Naive thymus-derived CD4-positive, alpha-beta T cell (primary cell): ENCODE measurements at regions not wholly inside any gene's neighbourhood (a gene's known extent, or its start where the extent isn't known, plus 50 kb on each side); places are given as distances from the start of the nearest gene placed in this dataset.

Source experiments
- ATAC-seq: fragments of 150-1000 bp; cut with Tn5 transposase; 2 replicates; pipeline ENCODE4 v1.10.0; 2021; ENCODE audit warnings: mild to moderate bottlenecking, moderate library complexity
- CTCF ChIA-PET: fragments of 350-600 bp; sonication (Branson Sonifier 250); formaldehyde crosslinking; loops from one replicate; lab custom pipeline; 2021; ENCODE audit warnings: antibody characterized with exemption; lab: Charles Lee
- POLR2A ChIA-PET: fragments of 350-600 bp; sonication (Branson Sonifier 250); formaldehyde crosslinking; loops from one replicate; lab custom pipeline; 2021; ENCODE audit warnings: antibody characterized with exemption, inconsistent platforms; lab: Charles Lee
- DNase-seq, 9 donors: peaks; one replicate each; pipeline versions ENCODE4 v3.0.0 to v3.0.0-alpha.2; 2020 to 2022; ENCODE audit warnings: mixed read lengths in 1 of 9
- H3K27ac ChIP-seq: one replicate; pipeline ENCODE4 v1.7.0; 2013; ENCODE audit warnings: mild to moderate bottlenecking, low read depth, low read length, moderate library complexity
- H3K27me3 ChIP-seq, 2 donors: one replicate each; pipeline ENCODE4 v1.7.0; 2013; ENCODE audit warnings: low read length in 2 of 2, mild to moderate bottlenecking in 2 of 2, moderate library complexity in 2 of 2; ENCODE audit not compliant: control insufficient read depth in 2 of 2, insufficient read depth in 2 of 2
- H3K36me3 ChIP-seq, 3 experiments: 1 replicate in 2 of 3; 2 replicates in 1 of 3; pipeline ENCODE4 v1.7.0; 2013; ENCODE audit warnings: low read length in 3 of 3, mild to moderate bottlenecking in 3 of 3, moderate library complexity in 1 of 3; ENCODE audit not compliant: insufficient read depth in 3 of 3, control insufficient read depth in 2 of 3
- H3K4me1 ChIP-seq, 2 donors: one replicate each; pipeline ENCODE4 v1.7.0; 2013; ENCODE audit warnings: low read length in 2 of 2, mild to moderate bottlenecking in 2 of 2, moderate library complexity in 1 of 2; ENCODE audit not compliant: control insufficient read depth in 2 of 2, insufficient read depth in 2 of 2
- H3K4me3 ChIP-seq: 2 replicates; pipeline ENCODE4 v1.7.0; 2013; ENCODE audit warnings: mild to moderate bottlenecking, low read length
- H3K9me3 ChIP-seq, 3 experiments: 1 replicate in 2 of 3; 2 replicates in 1 of 3; pipeline ENCODE4 v1.7.0; 2013; ENCODE audit warnings: low read length in 3 of 3; ENCODE audit not compliant: control insufficient read depth in 2 of 3
- H3K27ac Mint-ChIP-seq, 9 donors: one replicate each; pipeline ENCODE4 v1.8.0; 2020 to 2022; ENCODE audit warnings: mixed read lengths in 9 of 9, mild to moderate bottlenecking in 8 of 9, moderate library complexity in 5 of 9, inconsistent platforms in 2 of 9
- H3K27me3 Mint-ChIP-seq, 5 donors: one replicate each; pipeline ENCODE4 v1.8.0; 2021 to 2022; ENCODE audit warnings: mixed read lengths in 5 of 5, mild to moderate bottlenecking in 1 of 5
- H3K36me3 Mint-ChIP-seq, 5 donors: one replicate each; pipeline ENCODE4 v1.8.0; 2020 to 2022; ENCODE audit warnings: mixed read lengths in 5 of 5, mild to moderate bottlenecking in 3 of 5, inconsistent platforms in 1 of 5
- H3K4me1 Mint-ChIP-seq, 7 donors: one replicate each; pipeline ENCODE4 v1.8.0; 2020 to 2022; ENCODE audit warnings: mixed read lengths in 7 of 7, mild to moderate bottlenecking in 3 of 7, inconsistent platforms in 1 of 7
- H3K4me3 Mint-ChIP-seq, 10 donors: one replicate each; pipeline ENCODE4 v1.8.0; 2020 to 2022; ENCODE audit warnings: mild to moderate bottlenecking in 10 of 10, mixed read lengths in 10 of 10, moderate library complexity in 6 of 10, inconsistent platforms in 2 of 10
- H3K9me3 Mint-ChIP-seq, 11 donors: one replicate each; pipeline ENCODE4 v1.8.0; 2020 to 2022; ENCODE audit warnings: mixed read lengths in 11 of 11, mild to moderate bottlenecking in 4 of 11, inconsistent platforms in 1 of 11, moderate library complexity in 1 of 11
- intact Hi-C, 2 donors: fragments of 100-400 bp; cut with micrococcal nuclease; formaldehyde crosslinking; loops; one replicate each; pipeline ENCODE4 v1.15.1; 2023

GRCh38 chr9:73775757-73776156 is 624.1 kb downstream of the ANXA1 start:
- H3K4me1 ChIP-seq = no peaks in the 10 kb centered on the region
- H3K36me3 ChIP-seq = no peaks in the 10 kb centered on the region
- H3K4me1 Mint-ChIP-seq = no peaks in the 10 kb centered on the region
- DNase-seq (no peak), ATAC-seq (no peak)
- no peaks in the 10 kb centered on the region for H3K27me3 ChIP-seq
- no peak overlapping the region for H3K4me3 Mint-ChIP-seq
- no peaks in the 10 kb centered on the region for H3K9me3 ChIP-seq
- CTCF ChIA-PET = no interaction called here
- no peak overlapping the region for H3K27ac ChIP-seq
- H3K4me3 ChIP-seq = no peak overlapping the region
- peaks cover 0 to 13% (median 0%) of the 10 kb centered on the region in 11 donors for H3K9me3 Mint-ChIP-seq
- intact Hi-C loops = no loop called here
- H3K27me3 Mint-ChIP-seq = no peaks in the 10 kb centered on the region
- H3K36me3 Mint-ChIP-seq = no peaks in the 10 kb centered on the region
- POLR2A ChIA-PET = no interaction called here
- no peak overlapping the region for H3K27ac Mint-ChIP-seq

DNA sequence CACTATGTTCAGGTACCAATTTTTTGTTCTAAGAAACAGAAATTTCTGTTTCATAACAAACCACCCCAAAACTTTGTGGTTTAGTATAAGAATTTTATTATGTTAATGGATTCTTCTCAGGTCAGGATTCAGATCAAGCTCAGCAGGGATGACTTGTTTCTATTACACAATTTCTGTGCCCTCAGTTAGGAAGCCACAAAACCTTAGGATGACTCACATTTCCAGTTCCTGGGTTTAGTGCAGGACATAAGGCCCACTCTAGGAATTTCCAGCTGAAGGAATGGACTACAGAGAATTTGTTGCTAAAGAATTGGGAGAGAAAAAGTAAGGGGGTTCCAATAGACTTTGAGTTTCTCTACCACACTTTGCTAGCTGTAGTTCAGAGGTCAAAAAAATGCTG is 629.3 kb downstream of the ANXA1 start:
- Histone ChIP-seq H3K27ac (no peak overlapping the region), H3K9me3 (no peaks in the 10 kb centered on the region), H3K36me3 (no peaks in the 10 kb centered on the region), H3K27me3 (no peaks in the 10 kb centered on the region), H3K4me3 (no peak overlapping the region), H3K4me1 (no peaks in the 10 kb centered on the region)
- Mint-ChIP-seq H3K4me1 (no peaks in the 10 kb centered on the region), H3K9me3 (peaks cover 0 to 17% (median 7%) of the 10 kb centered on the region in 11 donors), H3K4me3 (no peak overlapping the region), H3K36me3 (no peaks in the 10 kb centered on the region), H3K27ac (no peak overlapping the region), H3K27me3 (no peaks in the 10 kb centered on the region)
- ATAC-seq (no peak), DNase-seq (no peak)
- ChIA-PET POLR2A (no interaction called here), CTCF (no interaction called here)
- intact Hi-C loops = no loop called here

DNA sequence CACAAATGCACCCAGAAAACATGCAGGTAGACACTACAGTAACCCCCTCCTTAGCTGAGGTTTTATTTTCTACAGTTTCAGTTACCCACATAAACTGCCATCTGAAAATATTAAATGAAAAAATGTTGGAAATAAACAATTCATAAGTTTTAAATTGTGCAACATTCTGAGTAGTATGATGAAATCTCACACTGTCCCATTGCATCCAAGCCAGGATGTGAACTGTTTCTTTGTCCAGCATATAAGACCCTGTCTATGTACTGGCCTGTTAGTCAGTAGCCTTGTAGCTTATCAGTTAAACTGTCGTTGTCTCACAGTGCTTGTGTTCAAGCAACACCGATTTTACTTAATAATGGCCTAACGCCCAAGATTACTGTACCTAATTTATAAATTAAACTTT is 630.5 kb downstream of the ANXA1 start:
- no peak overlapping the region for H3K27ac Mint-ChIP-seq
- H3K4me3 ChIP-seq = no peak overlapping the region
- no peaks in the 10 kb centered on the region for H3K9me3 ChIP-seq
- no peaks in the 10 kb centered on the region for H3K27me3 ChIP-seq
- ChIA-PET CTCF (no interaction called here), POLR2A (no interaction called here)
- no peak overlapping the region for H3K4me3 Mint-ChIP-seq
- no peaks in the 10 kb centered on the region for H3K36me3 ChIP-seq
- intact Hi-C loops = no loop called here
- no peak for DNase-seq
- peaks cover 0 to 27% (median 7%) of the 10 kb centered on the region in 11 donors for H3K9me3 Mint-ChIP-seq
- no peak overlapping the region for H3K27ac ChIP-seq
- no peaks in the 10 kb centered on the region for H3K36me3 Mint-ChIP-seq
- no peaks in the 10 kb centered on the region for H3K4me1 Mint-ChIP-seq
- H3K27me3 Mint-ChIP-seq = no peaks in the 10 kb centered on the region
- H3K4me1 ChIP-seq = no peaks in the 10 kb centered on the region
- no peak for ATAC-seq

GRCh38 chr9:73799446-73799845 is 647.8 kb downstream of the ANXA1 start:
- Histone ChIP-seq H3K9me3 (no peaks in the 10 kb centered on the region), H3K36me3 (no peaks in the 10 kb centered on the region), H3K27ac (no peak overlapping the region), H3K27me3 (no peaks in the 10 kb centered on the region), H3K4me3 (no peak overlapping the region), H3K4me1 (no peaks in the 10 kb centered on the region)
- Mint-ChIP-seq H3K27ac (no peak overlapping the region), H3K4me3 (no peak overlapping the region), H3K27me3 (no peaks in the 10 kb centered on the region), H3K36me3 (no peaks in the 10 kb centered on the region), H3K4me1 (no peaks in the 10 kb centered on the region), H3K9me3 (peaks cover 0 to 22% (median 4%) of the 10 kb centered on the region in 11 donors)
- ChIA-PET CTCF (no interaction called here), POLR2A (no interaction called here)
- intact Hi-C loops = no loop called here
- ATAC-seq (no peak), DNase-seq (no peak)

GRCh38 chr9:73805111-73805510 is 653.4 kb downstream of the ANXA1 start:
- no peak overlapping the region for H3K4me3 Mint-ChIP-seq
- no peaks in the 10 kb centered on the region for H3K4me1 Mint-ChIP-seq
- ATAC-seq (no peak), DNase-seq (no peak)
- Histone ChIP-seq H3K9me3 (no peaks in the 10 kb centered on the region), H3K4me1 (no peaks in the 10 kb centered on the region), H3K36me3 (no peaks in the 10 kb centered on the region), H3K27ac (no peak overlapping the region), H3K4me3 (no peak overlapping the region), H3K27me3 (no peaks in the 10 kb centered on the region)
- peaks cover 0 to 14% (median 0%) of the 10 kb centered on the region in 11 donors for H3K9me3 Mint-ChIP-seq
- no peaks in the 10 kb centered on the region for H3K27me3 Mint-ChIP-seq
- CTCF ChIA-PET = no interaction called here
- POLR2A ChIA-PET = no interaction called here
- intact Hi-C loops = no loop called here
- H3K27ac Mint-ChIP-seq = no peak overlapping the region
- H3K36me3 Mint-ChIP-seq = no peaks in the 10 kb centered on the region

GRCh38 chr9:73805853-73806458 is 654.3 kb downstream of the ANXA1 start:
- intact Hi-C loops = no loop called here
- POLR2A ChIA-PET = no interaction called here
- peaks cover 0 to 21% (median 0%) of the 10 kb centered on the region in 11 donors for H3K9me3 Mint-ChIP-seq
- no peak overlapping the region for H3K27ac Mint-ChIP-seq
- H3K27me3 Mint-ChIP-seq = no peaks in the 10 kb centered on the region
- Histone ChIP-seq H3K36me3 (no peaks in the 10 kb centered on the region), H3K27me3 (no peaks in the 10 kb centered on the region), H3K4me1 (no peaks in the 10 kb centered on the region), H3K9me3 (no peaks in the 10 kb centered on the region), H3K27ac (no peak overlapping the region), H3K4me3 (no peak overlapping the region)
- no peak for DNase-seq
- CTCF ChIA-PET = no interaction called here
- no peaks in the 10 kb centered on the region for H3K4me1 Mint-ChIP-seq
- H3K4me3 Mint-ChIP-seq = no peak overlapping the region
- no peak for ATAC-seq
- H3K36me3 Mint-ChIP-seq = no peaks in the 10 kb centered on the region

- POLR2A ChIA-PET = no interaction called here
- H3K4me3 Mint-ChIP-seq = no peak overlapping the region
Observed at GRCh38 chr9:73806876-73807275, 655.2 kb downstream of the ANXA1 start.

More at GRCh38 chr9:73806876-73807275, 655.2 kb downstream of the ANXA1 start:
- DNase-seq (no peak), ATAC-seq (no peak)
- Mint-ChIP-seq H3K4me1 (no peaks in the 10 kb centered on the region), H3K9me3 (peaks cover 0 to 18% (median 0%) of the 10 kb centered on the region in 11 donors), H3K36me3 (no peaks in the 10 kb centered on the region), H3K27ac (no peak overlapping the region), H3K27me3 (no peaks in the 10 kb centered on the region)
- intact Hi-C loops = no loop called here
- Histone ChIP-seq H3K36me3 (no peaks in the 10 kb centered on the region), H3K9me3 (no peaks in the 10 kb centered on the region), H3K27ac (no peak overlapping the region), H3K4me1 (no peaks in the 10 kb centered on the region), H3K27me3 (no peaks in the 10 kb centered on the region), H3K4me3 (no peak overlapping the region)
- CTCF ChIA-PET = no interaction called here
